Activated CD4-positive, alpha-beta T cell treated with anti-CD3 and anti-CD28 coated beads for 48 hours (primary cell): ENCODE measurements at regions not wholly inside any gene's neighbourhood (a gene's known extent, or its start where the extent isn't known, plus 50 kb on each side); places are given as distances from the start of the nearest gene placed in this dataset.
"Not testable (repeated sequence)": the region's sequence is repeated elsewhere in the genome, so short reads cannot be mapped to it uniquely, and the experiment has no call there.

ENCODE experiments used
- DNase-seq: peaks from one replicate; pipeline ENCODE4 v3.0.0-alpha.2; 2020

DNA sequence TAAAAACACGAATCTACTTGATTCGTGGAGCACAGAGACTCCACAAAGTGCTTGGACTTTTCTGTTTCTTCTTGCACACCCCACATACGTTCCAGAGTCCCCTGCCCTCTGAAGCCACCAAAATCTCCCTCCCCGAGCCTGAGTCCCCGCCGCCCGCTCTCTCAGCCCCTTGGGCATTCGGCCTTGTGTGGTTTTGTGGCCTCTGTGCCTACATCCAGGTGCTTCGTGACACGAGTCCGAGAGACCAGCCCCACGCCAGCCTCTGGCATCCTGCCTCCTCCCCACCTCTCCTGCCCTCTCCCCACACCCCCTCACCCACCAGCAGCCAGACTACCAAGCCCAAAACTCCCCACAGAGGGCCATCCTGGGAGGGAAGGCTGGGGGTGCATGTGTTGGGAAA is 87.8 kb upstream of the PPP1R26 start:
- DNase-seq: no peak

GRCh38 chr9:135392511-135392910 is 87.1 kb upstream of the PPP1R26 start:
- DNase-seq: no peak

GRCh38 chr9:135394131-135394530 is 85.5 kb upstream of the PPP1R26 start:
- DNase-seq: no peak

GRCh38 chr9:135394699-135395645 is 84.6 kb upstream of the PPP1R26 start:
- no peak for DNase-seq

DNA sequence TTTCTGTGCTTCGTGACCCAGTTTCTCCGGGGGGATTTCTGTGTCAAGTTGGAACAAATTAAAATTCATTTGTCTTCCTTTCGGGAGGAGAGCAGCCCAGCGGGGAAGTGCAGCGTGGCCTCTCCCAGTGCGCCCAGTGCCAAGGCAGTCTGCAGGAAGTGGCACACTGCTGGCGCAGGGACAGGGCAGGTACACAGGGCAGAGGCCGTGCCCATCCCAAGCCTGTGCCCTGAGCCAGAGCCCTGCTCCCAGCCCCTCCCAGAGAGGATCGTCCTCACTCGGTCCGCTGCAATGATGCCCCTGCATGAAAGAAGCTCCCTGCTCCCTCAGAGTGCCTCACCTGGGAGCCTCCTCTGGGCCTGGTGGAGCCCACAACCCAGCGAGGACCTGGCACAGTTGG is 82.4 kb upstream of the PPP1R26 start:
- no peak for DNase-seq

- DNase-seq: no peak
These were observed 80.5 kb upstream of the PPP1R26 start for GRCh38 chr9:135399000-135399649.

DNA sequence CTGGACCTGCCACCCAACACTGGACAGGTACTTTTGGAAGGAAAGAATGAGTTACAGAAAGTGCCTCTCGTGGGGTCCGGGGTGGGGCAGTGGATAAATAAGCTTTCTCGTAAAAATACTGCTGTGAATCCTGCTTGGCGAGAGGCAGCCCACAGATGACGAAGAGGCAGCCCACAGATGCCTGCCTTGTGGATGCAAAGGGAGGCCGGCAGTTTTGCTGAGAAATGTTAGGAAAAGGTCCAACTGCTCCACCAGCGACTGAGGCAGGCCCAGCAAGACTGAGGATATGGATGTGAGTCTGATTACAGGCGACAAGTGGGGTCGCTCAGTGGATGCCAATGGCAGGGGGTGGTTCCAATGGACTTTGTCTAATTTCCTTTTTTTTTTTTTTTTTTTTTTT is 79.1 kb upstream of the PPP1R26 start:
- DNase-seq: no peak

DNA sequence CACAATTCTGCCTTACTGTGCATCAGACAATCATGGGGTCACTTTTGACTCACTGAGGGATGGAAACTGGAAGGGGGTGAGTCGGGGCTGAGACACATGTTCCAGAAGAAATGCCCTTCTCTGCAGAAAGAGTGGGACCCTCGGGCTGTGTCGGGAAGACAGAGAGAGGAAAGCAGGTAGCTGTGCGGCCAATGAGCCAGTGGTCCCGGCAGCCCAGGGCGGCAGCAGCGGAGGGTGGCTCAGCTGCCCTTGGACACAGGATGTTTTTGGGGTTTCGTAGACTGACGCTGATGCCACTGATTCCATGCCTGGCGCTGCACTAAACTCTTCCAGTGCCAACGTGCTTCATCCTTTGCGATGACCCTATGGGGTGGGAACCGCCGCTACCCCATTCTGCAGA is 78.4 kb upstream of the PPP1R26 start:
- DNase-seq: no peak

- DNase-seq: no peak
These were observed 77.4 kb upstream of the PPP1R26 start for GRCh38 chr9:135402048-135402738.

GRCh38 chr9:135402739-135403695 is 76.6 kb upstream of the PPP1R26 start:
- no peak for DNase-seq

DNA sequence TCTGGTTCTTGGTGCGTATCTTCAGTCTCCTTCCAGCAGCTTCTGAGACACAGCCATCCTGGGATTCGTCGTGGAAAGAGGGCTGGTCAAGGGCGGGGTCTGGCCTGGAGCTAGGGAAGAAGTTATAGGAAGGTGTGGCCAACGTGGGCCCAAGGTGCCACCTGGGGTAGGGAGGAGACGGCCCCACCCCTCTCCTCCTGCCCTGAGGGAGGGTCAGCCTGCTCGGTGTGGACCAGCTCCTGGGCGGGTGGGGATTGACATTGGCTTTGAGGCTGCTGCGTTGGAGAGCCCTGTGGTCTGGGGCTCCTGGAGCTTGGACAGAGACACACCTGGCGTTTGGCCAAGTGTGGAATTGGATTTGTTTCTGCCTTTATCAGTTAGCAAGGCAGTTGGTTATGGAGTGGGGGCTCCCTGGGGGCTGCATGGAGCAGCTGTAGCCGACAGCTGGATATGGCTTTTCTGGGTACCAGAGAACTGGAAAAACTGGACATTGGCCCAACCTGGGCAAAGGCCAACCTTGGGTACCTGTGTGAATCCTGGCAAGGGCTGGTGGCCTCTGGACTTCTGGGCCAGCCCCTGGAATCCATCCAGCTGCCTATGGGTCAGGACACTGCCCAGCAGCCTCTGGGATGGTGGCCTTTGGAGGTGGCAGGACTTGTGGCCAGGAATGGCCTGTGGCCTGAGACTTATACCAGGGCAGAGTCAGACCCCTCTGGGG is 75.7 kb upstream of the PPP1R26 start:
- no peak for DNase-seq

DNA sequence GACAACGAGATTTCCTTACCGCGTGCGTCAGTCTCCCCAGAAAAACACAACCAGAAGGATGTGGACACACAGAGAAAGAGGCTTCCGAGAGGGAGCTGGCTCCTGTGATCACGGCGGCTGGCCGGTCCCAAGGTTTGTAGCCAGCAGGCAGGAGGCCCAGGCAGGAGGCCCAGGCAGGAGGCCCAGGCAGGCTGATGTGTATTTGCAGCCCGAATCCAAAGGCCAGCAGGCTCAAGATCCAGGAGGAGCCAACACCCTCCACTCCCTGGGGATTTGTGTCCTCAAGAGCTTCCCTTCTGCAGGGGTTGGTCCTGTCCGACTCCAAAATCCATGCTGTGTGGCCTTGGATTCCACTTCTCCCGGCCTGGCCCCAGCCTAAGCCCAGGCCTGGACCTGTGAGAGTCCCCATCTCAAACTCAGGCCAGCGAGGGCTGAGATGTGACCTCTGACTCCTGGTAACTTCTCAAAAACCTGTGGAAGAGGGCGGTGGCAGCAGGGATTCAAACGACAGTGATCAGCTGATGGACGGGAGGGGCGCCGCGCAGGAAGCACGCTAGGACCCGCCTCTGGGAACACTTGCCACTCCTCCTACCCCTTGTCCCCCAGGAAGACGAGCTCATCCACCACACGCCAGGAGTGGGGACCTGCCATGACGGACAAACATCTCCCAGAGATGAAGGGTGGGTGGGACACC is 75.0 kb upstream of the PPP1R26 start:
- no peak for DNase-seq

GRCh38 chr9:135405145-135405464 is 74.5 kb upstream of the PPP1R26 start:
- DNase-seq: not testable (repeated sequence)

DNA sequence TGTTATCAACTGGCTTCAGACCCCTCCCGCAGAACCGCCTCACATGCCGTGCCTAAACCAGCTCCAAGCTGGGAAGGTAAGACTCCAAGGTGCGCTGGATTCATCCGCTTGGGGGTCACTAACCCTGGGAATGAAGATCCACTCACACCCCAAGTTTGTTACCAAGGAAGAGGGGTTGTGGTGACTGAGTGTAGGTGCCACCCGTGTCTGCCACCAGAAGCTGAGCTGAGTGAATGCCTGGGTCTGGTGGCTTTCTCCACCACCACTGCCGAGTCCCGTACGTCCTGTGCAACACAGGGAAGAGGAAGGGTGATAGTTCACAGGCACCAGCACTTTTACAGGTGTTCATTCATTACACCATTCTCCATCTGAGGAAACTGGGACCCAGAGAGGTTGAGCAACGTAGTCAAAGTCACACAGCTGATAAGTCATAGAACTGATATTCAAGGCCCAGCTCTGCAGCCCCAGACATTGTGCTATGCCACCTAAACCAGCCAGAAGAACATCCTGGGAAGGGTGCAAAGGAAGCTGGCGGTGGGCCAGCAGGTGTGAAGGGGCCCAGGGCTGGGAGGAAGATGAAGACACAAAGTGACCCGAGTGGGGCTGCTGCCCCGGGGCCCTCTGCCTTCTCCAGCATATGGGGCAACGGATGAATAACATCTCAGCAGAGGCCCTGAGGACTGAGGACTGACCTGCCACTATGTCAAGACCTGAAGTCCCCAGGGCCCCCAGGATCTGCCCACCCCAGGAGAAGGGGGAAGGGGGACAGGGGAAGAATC is 70.9 kb upstream of the PPP1R26 start:
- DNase-seq: no peak

GRCh38 chr9:135409286-135410200 is 70.0 kb upstream of the PPP1R26 start:
- DNase-seq: no peak

GRCh38 chr9:135410421-135410820 is 69.2 kb upstream of the PPP1R26 start:
- DNase-seq: no peak

DNA sequence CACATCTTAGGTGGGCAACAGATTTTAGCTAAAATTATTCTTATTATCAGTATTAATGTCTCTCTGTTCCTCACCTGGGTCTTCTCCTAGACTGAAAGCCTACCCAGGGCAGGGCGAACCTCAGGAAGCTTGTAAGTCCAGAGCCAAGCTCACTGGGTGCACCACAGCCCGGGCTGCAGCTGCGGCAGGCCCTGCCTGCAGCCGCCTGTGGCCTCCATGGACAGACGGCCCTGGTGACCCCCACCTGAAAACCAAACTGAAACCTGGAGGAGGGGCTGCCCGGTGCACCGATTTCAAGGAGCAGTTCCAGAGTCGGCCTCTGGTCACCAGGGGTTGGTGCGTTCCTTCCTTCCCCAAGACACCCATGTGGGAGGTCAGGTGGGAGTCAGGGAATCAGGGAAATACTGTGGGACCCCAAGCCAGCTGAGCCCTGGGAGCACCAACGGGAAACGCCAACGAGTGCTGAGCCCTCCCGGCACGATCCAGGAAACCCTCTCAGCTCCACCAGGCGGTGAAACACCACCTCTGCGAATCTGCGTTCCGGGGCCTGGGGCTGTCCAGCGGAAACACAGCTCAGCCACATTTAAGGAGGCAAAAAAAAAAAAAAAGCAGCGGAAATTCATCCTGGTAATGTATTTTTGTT is 68.6 kb upstream of the PPP1R26 start:
- DNase-seq: no peak

GRCh38 chr9:135411605-135412004 is 68.0 kb upstream of the PPP1R26 start:
- DNase-seq: not testable (repeated sequence)
